ENCODE measurements at regions not wholly inside any gene's neighbourhood (a gene's known extent, or its start where the extent isn't known, plus 50 kb on each side); places are given as distances from the start of the nearest gene placed in this dataset.

DNA sequence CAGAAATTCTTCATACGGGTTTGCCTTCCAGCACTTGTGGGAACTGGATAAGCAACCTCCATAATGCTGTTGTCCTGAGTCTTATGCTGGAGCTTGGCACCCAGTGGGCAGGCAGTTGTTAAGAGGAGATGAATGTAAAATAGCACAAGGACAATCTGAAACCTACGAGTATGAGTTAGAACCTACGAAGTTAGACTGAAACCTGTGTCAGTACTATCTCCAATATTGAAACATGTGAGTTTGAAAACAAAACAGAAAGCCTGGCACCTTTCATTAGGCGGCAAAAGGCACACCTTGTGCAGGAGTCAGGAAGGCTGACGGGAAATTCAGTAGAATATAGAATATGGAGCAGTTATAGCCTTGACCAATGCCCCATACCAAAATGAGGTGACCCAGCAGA, 489.7 kb upstream of the RGS18 start:
- TF ChIP-seq, protein P1, sequence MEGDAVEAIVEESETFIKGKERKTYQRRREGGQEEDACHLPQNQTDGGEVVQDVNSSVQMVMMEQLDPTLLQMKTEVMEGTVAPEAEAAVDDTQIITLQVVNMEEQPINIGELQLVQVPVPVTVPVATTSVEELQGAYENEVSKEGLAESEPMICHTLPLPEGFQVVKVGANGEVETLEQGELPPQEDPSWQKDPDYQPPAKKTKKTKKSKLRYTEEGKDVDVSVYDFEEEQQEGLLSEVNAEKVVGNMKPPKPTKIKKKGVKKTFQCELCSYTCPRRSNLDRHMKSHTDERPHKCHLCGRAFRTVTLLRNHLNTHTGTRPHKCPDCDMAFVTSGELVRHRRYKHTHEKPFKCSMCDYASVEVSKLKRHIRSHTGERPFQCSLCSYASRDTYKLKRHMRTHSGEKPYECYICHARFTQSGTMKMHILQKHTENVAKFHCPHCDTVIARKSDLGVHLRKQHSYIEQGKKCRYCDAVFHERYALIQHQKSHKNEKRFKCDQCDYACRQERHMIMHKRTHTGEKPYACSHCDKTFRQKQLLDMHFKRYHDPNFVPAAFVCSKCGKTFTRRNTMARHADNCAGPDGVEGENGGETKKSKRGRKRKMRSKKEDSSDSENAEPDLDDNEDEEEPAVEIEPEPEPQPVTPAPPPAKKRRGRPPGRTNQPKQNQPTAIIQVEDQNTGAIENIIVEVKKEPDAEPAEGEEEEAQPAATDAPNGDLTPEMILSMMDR (IDR thresholded peaks at IDR 0.05; ENCODE audit: unreplicated experiment) = no peak
- Mint-ChIP-seq H3K27me3 (no peaks in the 10 kb centered on the region), H3K4me1 (ENCODE audit: low read depth) (peaks cover 5% of the 10 kb centered on the region), H3K4me3 (ENCODE audit: low read depth) (no peak overlapping the region), H3K36me3 (ENCODE audit: insufficient read depth) (no peaks in the 10 kb centered on the region), H3K9me3 (ENCODE audit: low read depth) (no peaks in the 10 kb centered on the region), H3K27ac (no peak overlapping the region)
- no peak for DNase-seq (ENCODE audit: low spot score, unreplicated experiment)

DNA sequence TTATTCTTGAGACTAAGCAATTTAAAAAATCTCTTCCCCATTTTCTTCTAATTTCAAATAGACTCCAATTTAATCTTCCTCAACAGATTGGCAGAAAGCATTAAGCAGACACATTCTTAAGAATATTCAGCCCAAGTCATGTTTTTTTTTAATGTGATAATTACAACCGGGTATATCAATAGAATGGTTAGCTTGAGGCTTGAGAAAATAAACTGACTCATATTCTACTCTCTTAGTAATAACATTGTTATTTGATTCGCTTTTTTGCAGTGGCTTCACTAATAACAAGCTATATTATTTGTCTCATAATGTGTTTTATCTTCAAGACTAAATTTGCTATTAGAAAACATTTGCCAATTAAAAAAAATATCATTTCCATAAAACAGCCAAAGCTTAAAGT, 488.6 kb upstream of the RGS18 start:
- no peaks in the 10 kb centered on the region for H3K9me3 Mint-ChIP-seq (ENCODE audit: low read depth)
- no peaks in the 10 kb centered on the region for H3K27me3 Mint-ChIP-seq
- H3K4me3 Mint-ChIP-seq (ENCODE audit: low read depth) = no peak overlapping the region
- TF ChIP-seq, protein P1 (IDR thresholded peaks at IDR 0.05; ENCODE audit: unreplicated experiment) = no peak
- no peaks in the 10 kb centered on the region for H3K36me3 Mint-ChIP-seq (ENCODE audit: insufficient read depth)
- DNase-seq (ENCODE audit: low spot score, unreplicated experiment) = no peak
- no peak overlapping the region for H3K27ac Mint-ChIP-seq
- peaks cover 5% of the 10 kb centered on the region for H3K4me1 Mint-ChIP-seq (ENCODE audit: low read depth)

DNA sequence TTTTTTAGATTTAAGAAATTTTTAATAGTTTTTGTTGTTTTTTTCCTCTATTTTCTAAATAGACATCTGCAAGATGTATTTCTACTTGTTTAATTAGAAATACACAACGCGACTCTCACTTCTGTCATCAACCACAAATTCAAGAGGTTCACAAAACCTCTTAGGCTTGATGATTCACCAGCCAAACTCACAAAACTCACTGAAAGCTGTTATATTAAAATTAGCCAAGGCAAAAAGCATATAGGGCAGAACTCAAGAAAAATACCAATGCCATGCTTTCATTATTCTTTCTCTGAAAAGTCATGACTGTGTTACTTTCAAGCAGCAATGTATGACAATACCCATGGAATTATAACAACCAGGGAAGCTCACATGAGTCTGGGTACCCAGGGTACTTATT, 487.0 kb upstream of the RGS18 start:
- no peaks in the 10 kb centered on the region for H3K36me3 Mint-ChIP-seq (ENCODE audit: insufficient read depth)
- H3K9me3 Mint-ChIP-seq (ENCODE audit: low read depth) = no peaks in the 10 kb centered on the region
- TF ChIP-seq, protein P1 (IDR thresholded peaks at IDR 0.05; ENCODE audit: unreplicated experiment) = no peak
- H3K4me3 Mint-ChIP-seq (ENCODE audit: low read depth) = no peak overlapping the region
- H3K27me3 Mint-ChIP-seq = no peaks in the 10 kb centered on the region
- peaks cover 5% of the 10 kb centered on the region for H3K4me1 Mint-ChIP-seq (ENCODE audit: low read depth)
- H3K27ac Mint-ChIP-seq = no peak overlapping the region
- DNase-seq (ENCODE audit: low spot score, unreplicated experiment) = no peak

DNA sequence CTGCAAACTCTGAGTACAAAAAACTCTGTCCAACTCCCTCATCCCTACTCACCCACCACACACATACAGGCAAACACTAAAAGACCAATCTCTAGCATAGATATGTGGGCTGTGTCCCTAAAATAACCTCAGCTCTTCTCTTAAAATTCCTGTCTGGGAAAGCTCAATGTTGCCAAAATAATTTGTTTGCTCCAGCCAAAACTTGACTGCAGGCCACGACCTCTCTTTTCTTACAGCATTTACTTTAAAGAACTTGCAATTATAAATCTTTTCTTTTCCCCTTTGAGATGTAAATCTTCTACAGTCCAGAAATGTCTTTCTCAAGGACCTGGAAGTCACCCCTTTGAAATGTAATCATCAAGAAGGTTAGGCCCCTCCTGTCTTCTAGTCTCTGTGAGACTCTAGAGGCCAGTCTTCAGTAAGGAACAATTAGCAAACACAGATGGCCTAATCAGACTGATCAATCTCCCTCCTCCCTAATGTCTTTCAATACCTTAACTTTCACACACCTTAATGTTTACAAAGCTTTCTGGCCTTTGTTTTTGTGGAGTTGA, 483.6 kb upstream of the RGS18 start:
- H3K4me3 Mint-ChIP-seq (ENCODE audit: low read depth) = no peak overlapping the region
- no peaks in the 10 kb centered on the region for H3K4me1 Mint-ChIP-seq (ENCODE audit: low read depth)
- no peaks in the 10 kb centered on the region for H3K36me3 Mint-ChIP-seq (ENCODE audit: insufficient read depth)
- peaks cover under 1% of the 10 kb centered on the region for H3K9me3 Mint-ChIP-seq (ENCODE audit: low read depth)
- TF ChIP-seq, protein P1 (IDR thresholded peaks at IDR 0.05; ENCODE audit: unreplicated experiment) = no peak
- H3K27ac Mint-ChIP-seq = no peak overlapping the region
- no peaks in the 10 kb centered on the region for H3K27me3 Mint-ChIP-seq
- no peak for DNase-seq (ENCODE audit: low spot score, unreplicated experiment)

DNA sequence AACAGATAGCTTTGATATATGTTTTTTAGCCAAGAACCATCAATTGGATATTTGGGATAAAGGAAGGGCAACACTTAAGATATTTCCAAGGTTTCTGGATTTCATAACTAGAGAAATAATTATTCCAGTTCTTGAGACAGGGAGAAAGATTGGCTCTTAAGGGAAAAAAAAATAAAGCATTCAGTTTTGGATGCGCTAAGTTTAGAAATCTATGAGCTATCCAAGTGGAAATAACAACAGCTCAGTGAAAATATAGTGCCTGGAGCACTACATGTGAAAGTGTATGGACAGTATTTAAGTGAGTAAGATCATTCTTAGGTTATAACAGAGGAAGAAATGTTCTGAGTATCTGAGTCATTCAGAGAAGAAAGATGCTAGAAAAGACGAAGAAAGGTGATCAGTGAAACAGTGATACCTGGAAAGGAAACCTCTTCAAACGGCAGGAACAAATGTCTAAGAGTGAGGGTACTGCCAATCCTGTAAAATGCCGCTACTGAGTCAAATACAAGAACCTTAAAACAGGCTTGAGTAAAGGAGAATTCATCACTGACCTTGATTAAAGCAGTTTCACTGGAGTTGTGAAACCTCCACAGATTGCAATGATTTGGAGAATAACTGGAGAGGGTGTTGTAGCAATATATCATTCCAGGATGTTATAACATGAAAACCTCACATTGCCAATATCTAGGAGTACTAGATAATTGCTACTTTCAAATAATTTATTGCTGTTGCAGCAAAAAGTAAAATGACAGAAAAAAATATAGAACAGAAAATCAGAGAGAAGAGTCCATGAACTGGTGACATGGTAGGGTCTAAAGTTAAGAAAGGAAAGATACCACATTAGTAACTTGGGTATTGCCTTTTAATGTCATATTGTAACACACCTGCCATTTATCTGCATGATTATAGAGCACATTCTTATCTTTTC, 482.1 kb upstream of the RGS18 start:
- Mint-ChIP-seq H3K27ac (no peak overlapping the region), H3K27me3 (no peaks in the 10 kb centered on the region), H3K36me3 (ENCODE audit: insufficient read depth) (no peaks in the 10 kb centered on the region), H3K4me3 (ENCODE audit: low read depth) (no peak overlapping the region), H3K4me1 (ENCODE audit: low read depth) (no peaks in the 10 kb centered on the region), H3K9me3 (ENCODE audit: low read depth) (peaks cover 5% of the 10 kb centered on the region)
- DNase-seq (ENCODE audit: low spot score, unreplicated experiment) = no peak
- TF ChIP-seq, protein P1 (IDR thresholded peaks at IDR 0.05; ENCODE audit: unreplicated experiment) = no peak

Data from progenitor cell of endocrine pancreas (in vitro differentiated cells).